HepG2 (cell line): ENCODE measurements at regions not wholly inside any gene's neighbourhood (a gene's known extent, or its start where the extent isn't known, plus 50 kb on each side); places are given as distances from the start of the nearest gene placed in this dataset.

ENCODE experiments used
- CEBPB ChIP-seq: IDR thresholded peaks from 2 replicates; pipeline ENCODE4 v1.6.1; 2011; ENCODE audit warnings: low read depth, low read length, improper control_type of control experiment, borderline replicate concordance
- ETV5 ChIP-seq: IDR thresholded peaks from 2 replicates; pipeline ENCODE4 v1.6.1; 2018; ENCODE audit warnings: missing biosample characterization, missing genetic modification reagents, inconsistent platforms, borderline replicate concordance
- FOXC1 ChIP-seq: sonication (generic); formaldehyde crosslinking; IDR thresholded peaks from 2 replicates; pipeline ENCODE4 v1.8.0; 2022; ENCODE audit warnings: mild to moderate bottlenecking, missing genetic modification reagents, borderline replicate concordance
- FOXM1 ChIP-seq: sonication (generic); formaldehyde crosslinking; IDR thresholded peaks from 2 replicates; pipeline ENCODE4 v1.5.0; 2020; ENCODE audit warnings: missing genetic modification reagents
- HNF1A ChIP-seq, 2 experiments: sonication (generic) in 1 of 2; formaldehyde crosslinking in 1 of 2; IDR thresholded peaks; 2 replicates each; pipeline versions ENCODE4 v1.4.0 to v1.6.1; 2016 to 2020; ENCODE audit warnings: borderline replicate concordance in 1 of 2, low read depth in 1 of 2, mild to moderate bottlenecking in 1 of 2, missing genetic modification reagents in 1 of 2
- MIXL1 ChIP-seq: IDR thresholded peaks from 2 replicates; pipeline ENCODE4 v1.6.1; 2016
- NCOA2 ChIP-seq: sonication (generic); formaldehyde crosslinking; IDR thresholded peaks from 2 replicates; pipeline ENCODE4 v1.8.0; 2022; ENCODE audit warnings: inconsistent platforms
- NFE2L2 ChIP-seq: fragments of 150-350 bp; IDR thresholded peaks from 2 replicates; pipeline ENCODE4 v1.6.1; 2014; ENCODE audit warnings: low read length
- RFXAP ChIP-seq: sonication (generic); formaldehyde crosslinking; IDR thresholded peaks from 2 replicates; pipeline ENCODE4 v1.4.0; 2020; ENCODE audit warnings: missing genetic modification reagents, borderline replicate concordance
- SATB2 ChIP-seq: sonication (generic); formaldehyde crosslinking; IDR thresholded peaks from 2 replicates; pipeline ENCODE4 v1.5.0; 2020; ENCODE audit warnings: missing genetic modification reagents
- SIX4 ChIP-seq: sonication (generic); formaldehyde crosslinking; IDR thresholded peaks from 2 replicates; pipeline ENCODE4 v1.4.0; 2020; ENCODE audit warnings: missing genetic modification reagents

GRCh38 chr9:36503172-36504088 is 69.3 kb upstream of the MELK start (continued):
- no peak for TF ChIP-seq HNF1A (IDR thresholded peaks at IDR 0.05; ENCODE audit: low read depth)
- TF ChIP-seq HNF1A (CRISPR knock-in tag; IDR thresholded peaks at IDR 0.05; ENCODE audit: borderline replicate concordance): no peak
- TF ChIP-seq SATB2: no peak
- no peak for TF ChIP-seq SIX4 (CRISPR knock-in tag)
- 0 out of 2 replicates have a peak, but pooled peaks have one; percentile 41 for TF ChIP-seq ETV5 (CRISPR knock-in tag)
- peak; percentile 97 for TF ChIP-seq NFE2L2
- TF ChIP-seq FOXM1 (CRISPR knock-in tag): no peak
- TF ChIP-seq MIXL1 (CRISPR knock-in tag): no peak
- TF ChIP-seq NCOA2 (CRISPR knock-in tag): no peak
- TF ChIP-seq CEBPB: no peak
- no peak for TF ChIP-seq RFXAP
- no peak for TF ChIP-seq FOXC1 (CRISPR knock-in tag)
